GM19467 (cell line): ENCODE measurements at regions not wholly inside any gene's neighbourhood (a gene's known extent, or its start where the extent isn't known, plus 50 kb on each side); places are given as distances from the start of the nearest gene placed in this dataset.

Experiments
- ATAC-seq: cut with Tn5 transposase; IDR thresholded peaks from one replicate; pipeline ENCODE4 v1.9.1; 2021; ENCODE audit warnings: mild to moderate bottlenecking, moderate library complexity; ENCODE audit not compliant: unreplicated experiment

- no peak for ATAC-seq
Measured at GRCh38 chr1:87219626-87220025, 109.1 kb upstream of the LMO4 start.

- no peak for ATAC-seq
Measured at GRCh38 chr1:87220993-87221392, 107.7 kb upstream of the LMO4 start.

GRCh38 chr1:87224201-87224600, 104.5 kb upstream of the LMO4 start:
- no peak for ATAC-seq

- ATAC-seq, result no peak
Measured at GRCh38 chr1:87225171-87225570, 103.5 kb upstream of the LMO4 start.

GRCh38 chr1:87226341-87226760, 102.3 kb upstream of the LMO4 start:
- no peak for ATAC-seq

- no peak for ATAC-seq
Measured at GRCh38 chr1:87227651-87228050, 101.0 kb upstream of the LMO4 start.

- no peak for ATAC-seq
Measured at GRCh38 chr1:87230501-87230900, 98.2 kb upstream of the LMO4 start.

- no peak for ATAC-seq
Measured at GRCh38 chr1:87231703-87232367, 96.8 kb upstream of the LMO4 start.

- no peak for ATAC-seq
Measured at GRCh38 chr1:87236585-87236984, 92.1 kb upstream of the LMO4 start.

GRCh38 chr1:87239997-87240605, 88.6 kb upstream of the LMO4 start:
- no peak for ATAC-seq

- ATAC-seq, result no peak
Measured at GRCh38 chr1:87240661-87241285, 87.9 kb upstream of the LMO4 start.

GRCh38 chr1:87242445-87243185, 86.1 kb upstream of the LMO4 start:
- ATAC-seq, result no peak

- ATAC-seq, result no peak
Measured at GRCh38 chr1:87243573-87243972, 85.1 kb upstream of the LMO4 start.

GRCh38 chr1:87246436-87246835, 82.2 kb upstream of the LMO4 start:
- no peak for ATAC-seq

- no peak for ATAC-seq
Measured at GRCh38 chr1:87249803-87250202, 78.9 kb upstream of the LMO4 start.

GRCh38 chr1:87250336-87250735, 78.3 kb upstream of the LMO4 start:
- ATAC-seq, result no peak

- no peak for ATAC-seq
Measured at GRCh38 chr1:87252406-87252805, 76.3 kb upstream of the LMO4 start.

GRCh38 chr1:87262688-87263087, 66.0 kb upstream of the LMO4 start:
- ATAC-seq, result no peak

GRCh38 chr1:87263281-87263680, 65.4 kb upstream of the LMO4 start:
- ATAC-seq, result no peak

GRCh38 chr1:87263785-87264184, 64.9 kb upstream of the LMO4 start:
- ATAC-seq, result no peak

- no peak for ATAC-seq
Measured at GRCh38 chr1:87264976-87265375, 63.7 kb upstream of the LMO4 start.

- ATAC-seq, result no peak
Measured at GRCh38 chr1:87265786-87266185, 62.9 kb upstream of the LMO4 start.
